IMR-90 (cell line): ENCODE measurements at regions not wholly inside any gene's neighbourhood (a gene's known extent, or its start where the extent isn't known, plus 50 kb on each side); places are given as distances from the start of the nearest gene placed in this dataset.

Experiments
- ATAC-seq: fragments of 200-7000 bp; cut with Tn5 transposase; 2 replicates; pipeline ENCODE4 v1.9.1; 2020; ENCODE audit warnings: low read depth, mild to moderate bottlenecking, moderate library complexity
- BruUV-seq: library from RNA; stranded (reverse); fragments of 400-500 nt; replicated peaks from 2 replicates; lab custom pipeline; 2021; lab: Mats Ljungman, UMichigan
- CTCF ChIA-PET: fragments of 300-600 bp; formaldehyde crosslinking; extraction: SDS; loops from one replicate; lab custom pipeline; 2021; ENCODE audit warnings: antibody characterized with exemption; lab: Yijun Ruan, JAX
- POLR2A ChIA-PET: fragments of 300-600 bp; sonication (Branson Sonifier 250); formaldehyde crosslinking; loops from one replicate; lab custom pipeline; 2022; ENCODE audit warnings: antibody characterized with exemption; ENCODE audit not compliant: unreplicated experiment; lab: Charles Lee
- DNase-seq: peaks from one replicate; pipeline ENCODE4 v3.0.0; 2013
- H2AFZ ChIP-seq: replicated peaks from 2 replicates; pipeline ENCODE3; 2013; ENCODE audit warnings: low read length, mild to moderate bottlenecking; ENCODE audit not compliant: poor library complexity
- H2AK5ac ChIP-seq: 2 replicates; pipeline ENCODE4 v1.6.1; 2013; ENCODE audit warnings: low read depth, low read length, inconsistent platforms
- H2AK9ac ChIP-seq: replicated peaks from 2 replicates; pipeline ENCODE3; 2013; ENCODE audit warnings: mild to moderate bottlenecking, low read depth, low read length, moderate library complexity; ENCODE audit not compliant: poor library complexity
- H2BK120ac ChIP-seq: 2 replicates; pipeline ENCODE4 v1.6.1; 2013; ENCODE audit warnings: low read depth, low read length, inconsistent platforms
- H2BK15ac ChIP-seq: 3 replicates; pipeline ENCODE4 v1.6.1; 2013; ENCODE audit warnings: low read depth, low read length, inconsistent platforms
- H2BK20ac ChIP-seq: 2 replicates; pipeline ENCODE4 v1.6.1; 2013; ENCODE audit warnings: low read depth, mild to moderate bottlenecking, inconsistent platforms, low read length, moderate library complexity
- H2BK5ac ChIP-seq: 2 replicates; pipeline ENCODE4 v1.6.1; 2013; ENCODE audit warnings: mild to moderate bottlenecking, low read depth, low read length, inconsistent platforms; ENCODE audit not compliant: poor library complexity, severe bottlenecking
- H3K14ac ChIP-seq: replicated peaks from 2 replicates; pipeline ENCODE4 v1.6.1; 2013; ENCODE audit warnings: low read depth, low read length, inconsistent platforms
- H3K18ac ChIP-seq: 2 replicates; pipeline ENCODE4 v1.6.1; 2013; ENCODE audit warnings: low read depth, low read length, control low read depth
- H3K23ac ChIP-seq: 2 replicates; pipeline ENCODE4 v1.6.1; 2013; ENCODE audit warnings: low read depth, low read length, inconsistent platforms
- H3K27ac ChIP-seq: 2 replicates; pipeline ENCODE4 v1.5.1; 2013; ENCODE audit warnings: mild to moderate bottlenecking, control low read depth, low read length; ENCODE audit not compliant: insufficient read depth
- H3K27me3 ChIP-seq: 2 replicates; pipeline ENCODE4 v1.6.1; 2013; ENCODE audit warnings: low read length; ENCODE audit not compliant: control insufficient read depth, insufficient read depth
- H3K36me3 ChIP-seq: 2 replicates; pipeline ENCODE4 v1.6.1; 2013; ENCODE audit warnings: low read length, mixed read lengths; ENCODE audit not compliant: control insufficient read depth, insufficient read depth
- H3K4ac ChIP-seq: 2 replicates; pipeline ENCODE4 v1.6.1; 2013; ENCODE audit warnings: low read depth, low read length, inconsistent platforms
- H3K4me1 ChIP-seq: 2 replicates; pipeline ENCODE4 v1.6.1; 2013; ENCODE audit warnings: low read length, mixed read lengths; ENCODE audit not compliant: control insufficient read depth, insufficient read depth
- H3K4me2 ChIP-seq: 2 replicates; pipeline ENCODE4 v1.6.1; 2013; ENCODE audit warnings: low read depth, mild to moderate bottlenecking, control low read depth, low read length, moderate library complexity
- H3K4me3 ChIP-seq: 2 replicates; pipeline ENCODE4 v1.5.1; 2013; ENCODE audit warnings: low read depth, mild to moderate bottlenecking, control low read depth, low read length, moderate library complexity; ENCODE audit not compliant: insufficient read depth
- H3K56ac ChIP-seq: 2 replicates; pipeline ENCODE4 v1.6.1; 2013; ENCODE audit warnings: low read length, inconsistent platforms; ENCODE audit not compliant: insufficient read depth; ENCODE audit errors: extremely low read depth
- H3K79me1 ChIP-seq, 2 experiments: 2 replicates each; pipeline ENCODE4 v1.6.1; 2013; ENCODE audit warnings: low read length in 2 of 2, inconsistent platforms in 1 of 2, low read depth in 1 of 2
- H3K9ac ChIP-seq: 2 replicates; pipeline ENCODE4 v1.6.1; 2013; ENCODE audit warnings: low read depth, low read length, control low read depth
- H3K9me1 ChIP-seq: 2 replicates; pipeline ENCODE4 v1.6.1; 2013; ENCODE audit warnings: low read length, inconsistent platforms; ENCODE audit not compliant: insufficient read depth
- H3K9me3 ChIP-seq: 2 replicates; pipeline ENCODE4 v1.6.1; 2013; ENCODE audit warnings: low read length; ENCODE audit not compliant: control insufficient read depth, insufficient read depth
- H4K20me1 ChIP-seq: 2 replicates; pipeline ENCODE4 v1.6.1; 2013; ENCODE audit warnings: low read length, inconsistent platforms; ENCODE audit not compliant: insufficient read depth
- H4K5ac ChIP-seq: 2 replicates; pipeline ENCODE4 v1.6.1; 2013; ENCODE audit warnings: mild to moderate bottlenecking, low read depth, low read length, control low read depth
- H4K8ac ChIP-seq, 2 experiments: 2 replicates each; pipeline ENCODE4 v1.6.1; 2013; ENCODE audit warnings: low read depth in 2 of 2, low read length in 2 of 2, control low read depth in 1 of 2, inconsistent platforms in 1 of 2
- H4K91ac ChIP-seq: 2 replicates; pipeline ENCODE4 v1.6.1; 2013; ENCODE audit warnings: low read depth, low read length, inconsistent platforms; ENCODE audit not compliant: insufficient read depth
- BHLHE40 ChIP-seq: fragments of 150-350 bp; IDR thresholded peaks from 2 replicates; pipeline ENCODE4 v1.6.1; 2016; ENCODE audit warnings: mild to moderate bottlenecking, low read depth, low read length
- CEBPB ChIP-seq: IDR thresholded peaks from 2 replicates; pipeline ENCODE4 v1.6.1; 2012; ENCODE audit warnings: low read depth, low read length, improper control_type of control experiment
- CHD1 ChIP-seq: IDR thresholded peaks from 2 replicates; pipeline ENCODE4 v1.6.1; 2012; ENCODE audit warnings: low read depth, low read length, improper control_type of control experiment
- FOS ChIP-seq: fragments of 150-350 bp; IDR thresholded peaks from 2 replicates; pipeline ENCODE4 v1.6.1; 2016; ENCODE audit warnings: low read depth, low read length
- MAFK ChIP-seq: IDR thresholded peaks from 2 replicates; pipeline ENCODE4 v1.6.1; 2012; ENCODE audit warnings: low read depth, low read length, improper control_type of control experiment
- MAZ ChIP-seq: IDR thresholded peaks from 2 replicates; pipeline ENCODE4 v1.6.1; 2012; ENCODE audit warnings: low read depth, mild to moderate bottlenecking, low read length, improper control_type of control experiment, moderate library complexity, borderline replicate concordance
- MXI1 ChIP-seq: IDR thresholded peaks from 2 replicates; pipeline ENCODE4 v1.6.1; 2012; ENCODE audit warnings: low read depth, mild to moderate bottlenecking, low read length, moderate library complexity, borderline replicate concordance
- NFE2L2 ChIP-seq: fragments of 150-350 bp; IDR thresholded peaks from 2 replicates; pipeline ENCODE4 v1.6.1; 2016; ENCODE audit warnings: low read depth, mild to moderate bottlenecking, low read length
- POLR2A ChIP-seq: IDR thresholded peaks from 2 replicates; pipeline ENCODE4 v1.6.1; 2012; ENCODE audit warnings: mild to moderate bottlenecking, low read depth, low read length
- RAD21 ChIP-seq: IDR thresholded peaks from 2 replicates; pipeline ENCODE4 v1.6.1; 2012; ENCODE audit warnings: low read length, improper control_type of control experiment
- RCOR1 ChIP-seq: IDR thresholded peaks from 2 replicates; pipeline ENCODE4 v1.6.1; 2012; ENCODE audit warnings: mild to moderate bottlenecking, low read length, improper control_type of control experiment; ENCODE audit not compliant: insufficient replicate concordance
- RFX5 ChIP-seq: IDR thresholded peaks from 2 replicates; pipeline ENCODE4 v1.8.0; 2012; ENCODE audit warnings: low read depth, mild to moderate bottlenecking, low read length, moderate library complexity
- SMC3 ChIP-seq: fragments of 150-350 bp; IDR thresholded peaks from 2 replicates; pipeline ENCODE4 v1.6.1; 2016; ENCODE audit warnings: low read depth, mild to moderate bottlenecking, antibody characterized with exemption, low read length, moderate library complexity
- WGBS, 2 experiments: methylation state at CpG; one replicate each; pipeline versions ENCODE4 v1.1.5 to v1.1.7; 2013; ENCODE audit warnings: missing lambda C conversion rate in 2 of 2; ENCODE audit not compliant: insufficient read length in 1 of 2; ENCODE audit errors: extremely low coverage in 2 of 2; 5-methylcytosine and 5-hydroxymethylcytosine counted together
- dilution Hi-C: fragments of 300-500 bp; cut with HindIII; formaldehyde crosslinking; loops from one replicate; pipeline ENCODE4 v1.14.3; 2018; ENCODE audit warnings: low sequenced_read_pairs; ENCODE audit not compliant: unreplicated experiment
- in situ Hi-C: fragments of 300-500 bp; cut with MboI; formaldehyde crosslinking; loops from 3 replicates; pipeline ENCODE4 v1.14.3; 2019; ENCODE audit warnings: low sequenced_read_pairs, inconsistent platforms, mixed read lengths
- intact Hi-C: fragments of 100-400 bp; cut with micrococcal nuclease; formaldehyde crosslinking; loops from 2 replicates; pipeline ENCODE4 v1.10.0; 2022
- TF ChIP-seq, protein P1 (sequence below): fragments of 150-350 bp; IDR thresholded peaks from 2 replicates; pipeline ENCODE4 v1.6.1; 2016; ENCODE audit warnings: low read depth, mild to moderate bottlenecking, low read length, moderate library complexity, borderline replicate concordance
- TF ChIP-seq, protein P2 (sequence below): fragments of 150-350 bp; IDR thresholded peaks from 2 replicates; pipeline ENCODE4 v1.6.1; 2017; ENCODE audit warnings: mild to moderate bottlenecking, antibody characterized with exemption, low read length, low read depth
- TF ChIP-seq, protein P3 (sequence below): conservative IDR thresholded peaks from 2 replicates; pipeline ENCODE4 v1.5.1; 2012; ENCODE audit warnings: mild to moderate bottlenecking, low read depth, low read length, improper control_type of control experiment

DNA sequence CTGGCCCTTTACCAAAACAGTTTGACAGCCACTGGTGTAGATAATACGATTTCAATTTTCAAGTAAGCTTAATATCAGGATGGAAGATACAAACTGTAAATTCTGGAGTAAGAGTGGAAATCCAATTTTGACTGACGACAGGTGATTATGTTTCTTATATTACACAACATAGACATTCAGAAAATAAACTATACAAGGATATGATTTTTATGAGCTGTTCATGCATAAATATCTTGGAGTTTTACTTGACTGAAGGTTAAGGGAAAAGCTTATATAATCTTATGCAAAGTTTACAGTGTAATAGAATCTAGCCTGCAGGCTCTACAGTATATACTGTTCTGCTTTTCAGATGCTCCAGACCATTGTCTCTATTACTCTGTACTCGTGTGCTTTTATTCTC is 1672.3 kb downstream of the ARAP2 start:
- Histone ChIP-seq H3K4ac (no peak overlapping the region), H4K20me1 (no peaks in the 10 kb centered on the region), H3K9me1 (no peaks in the 10 kb centered on the region), H3K23ac (no peak overlapping the region), H3K4me2 (no peak overlapping the region), H3K4me3 (no peak overlapping the region), H3K27ac (no peak overlapping the region), H3K18ac (no peak overlapping the region), H2BK15ac (no peak overlapping the region), H2AK9ac (no peak overlapping the region), H2AFZ (no peak overlapping the region), H3K9me3 (peaks cover 2% of the 10 kb centered on the region; the same call in 1 of the 2 replicates), H3K27me3 (no peaks in the 10 kb centered on the region), H3K14ac (no peak overlapping the region), H4K91ac (no peak overlapping the region), H2BK5ac (no peak overlapping the region), H3K4me1 (no peaks in the 10 kb centered on the region), H4K8ac (no peak overlapping the region), H2BK120ac (no peak overlapping the region), H3K36me3 (no peaks in the 10 kb centered on the region), H2AK5ac (no peak overlapping the region), H2BK20ac (no peak overlapping the region), H3K9ac (no peak overlapping the region), H3K79me1 (no peaks in the 10 kb centered on the region), H3K56ac (no peak overlapping the region), H4K5ac (no peak overlapping the region)
- POLR2A ChIA-PET, result no interaction called here
- no CpG with 5 or more reads among the region's 3 CpGs for WGBS, 2 experiments
- ATAC-seq (no peak), DNase-seq (no peak)
- no peak for TF ChIP-seq MAZ
- TF ChIP-seq RFX5, result no peak
- TF ChIP-seq SMC3, result no peak
- TF ChIP-seq MXI1, result no peak
- TF ChIP-seq CEBPB, result no peak
- TF ChIP-seq BHLHE40, result no peak
- TF ChIP-seq, protein P1, sequence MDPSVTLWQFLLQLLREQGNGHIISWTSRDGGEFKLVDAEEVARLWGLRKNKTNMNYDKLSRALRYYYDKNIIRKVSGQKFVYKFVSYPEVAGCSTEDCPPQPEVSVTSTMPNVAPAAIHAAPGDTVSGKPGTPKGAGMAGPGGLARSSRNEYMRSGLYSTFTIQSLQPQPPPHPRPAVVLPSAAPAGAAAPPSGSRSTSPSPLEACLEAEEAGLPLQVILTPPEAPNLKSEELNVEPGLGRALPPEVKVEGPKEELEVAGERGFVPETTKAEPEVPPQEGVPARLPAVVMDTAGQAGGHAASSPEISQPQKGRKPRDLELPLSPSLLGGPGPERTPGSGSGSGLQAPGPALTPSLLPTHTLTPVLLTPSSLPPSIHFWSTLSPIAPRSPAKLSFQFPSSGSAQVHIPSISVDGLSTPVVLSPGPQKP, result no peak
- TF ChIP-seq RCOR1, result no peak
- TF ChIP-seq, protein P2, sequence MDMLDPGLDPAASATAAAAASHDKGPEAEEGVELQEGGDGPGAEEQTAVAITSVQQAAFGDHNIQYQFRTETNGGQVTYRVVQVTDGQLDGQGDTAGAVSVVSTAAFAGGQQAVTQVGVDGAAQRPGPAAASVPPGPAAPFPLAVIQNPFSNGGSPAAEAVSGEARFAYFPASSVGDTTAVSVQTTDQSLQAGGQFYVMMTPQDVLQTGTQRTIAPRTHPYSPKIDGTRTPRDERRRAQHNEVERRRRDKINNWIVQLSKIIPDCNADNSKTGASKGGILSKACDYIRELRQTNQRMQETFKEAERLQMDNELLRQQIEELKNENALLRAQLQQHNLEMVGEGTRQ, result no peak
- no peak for TF ChIP-seq CHD1
- TF ChIP-seq NFE2L2, result no peak
- TF ChIP-seq RAD21, result no peak
- TF ChIP-seq FOS, result no peak
- TF ChIP-seq, protein P3, sequence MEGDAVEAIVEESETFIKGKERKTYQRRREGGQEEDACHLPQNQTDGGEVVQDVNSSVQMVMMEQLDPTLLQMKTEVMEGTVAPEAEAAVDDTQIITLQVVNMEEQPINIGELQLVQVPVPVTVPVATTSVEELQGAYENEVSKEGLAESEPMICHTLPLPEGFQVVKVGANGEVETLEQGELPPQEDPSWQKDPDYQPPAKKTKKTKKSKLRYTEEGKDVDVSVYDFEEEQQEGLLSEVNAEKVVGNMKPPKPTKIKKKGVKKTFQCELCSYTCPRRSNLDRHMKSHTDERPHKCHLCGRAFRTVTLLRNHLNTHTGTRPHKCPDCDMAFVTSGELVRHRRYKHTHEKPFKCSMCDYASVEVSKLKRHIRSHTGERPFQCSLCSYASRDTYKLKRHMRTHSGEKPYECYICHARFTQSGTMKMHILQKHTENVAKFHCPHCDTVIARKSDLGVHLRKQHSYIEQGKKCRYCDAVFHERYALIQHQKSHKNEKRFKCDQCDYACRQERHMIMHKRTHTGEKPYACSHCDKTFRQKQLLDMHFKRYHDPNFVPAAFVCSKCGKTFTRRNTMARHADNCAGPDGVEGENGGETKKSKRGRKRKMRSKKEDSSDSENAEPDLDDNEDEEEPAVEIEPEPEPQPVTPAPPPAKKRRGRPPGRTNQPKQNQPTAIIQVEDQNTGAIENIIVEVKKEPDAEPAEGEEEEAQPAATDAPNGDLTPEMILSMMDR, result no peak
- no peak for TF ChIP-seq MAFK
- TF ChIP-seq POLR2A, result no peak
- CTCF ChIA-PET, result no interaction called here
- intact Hi-C loops (no loop called here), in situ Hi-C loops (no loop called here), dilution Hi-C loops (no loop called here)
- no TSS peak for BruUV-seq
